Neutrophil (primary cell): ENCODE measurements at regions not wholly inside any gene's neighbourhood (a gene's known extent, or its start where the extent isn't known, plus 50 kb on each side); places are given as distances from the start of the nearest gene placed in this dataset.

Experiments
- H3K27ac ChIP-seq: fragments of 200-600 bp; sonication (generic); 2 replicates; pipeline ENCODE4 v1.5.1; 2016; ENCODE audit warnings: mild to moderate bottlenecking, moderate library complexity
- H3K27me3 ChIP-seq: fragments of 200-600 bp; sonication (generic); 2 replicates; pipeline ENCODE4 v1.6.0; 2016; ENCODE audit warnings: mild to moderate bottlenecking
- H3K36me3 ChIP-seq: fragments of 200-600 bp; sonication (generic); 2 replicates; pipeline ENCODE4 v1.5.1; 2017
- H3K4me1 ChIP-seq, 2 experiments: fragments of 200-600 bp in 1 of 2; sonication (generic) in 1 of 2; 1 replicate in 1 of 2; 2 replicates in 1 of 2; pipeline versions ENCODE4 v1.5.1 to v1.6.1; 2013 to 2016; ENCODE audit warnings: low read depth in 1 of 2, low read length in 1 of 2, mild to moderate bottlenecking in 1 of 2, moderate library complexity in 1 of 2; ENCODE audit not compliant: control insufficient read depth in 1 of 2, insufficient read depth in 1 of 2
- H3K4me3 ChIP-seq, 2 experiments: fragments of 200-600 bp in 1 of 2; sonication (generic) in 1 of 2; 1 replicate in 1 of 2; 2 replicates in 1 of 2; pipeline ENCODE4 v1.5.1; 2013 to 2016; ENCODE audit warnings: low read depth in 1 of 2, low read length in 1 of 2, mild to moderate bottlenecking in 1 of 2, moderate library complexity in 1 of 2
- H3K9me3 ChIP-seq: fragments of 200-600 bp; sonication (generic); 2 replicates; pipeline ENCODE4 v1.5.1; 2016
- CTCF ChIP-seq: fragments of 200-600 bp; sonication (generic); IDR thresholded peaks from 2 replicates; pipeline ENCODE4 v1.5.1; 2016; ENCODE audit warnings: antibody characterized with exemption

GRCh38 chr4:141376769-141377168, 156.1 kb downstream of the ZNF330 start:
- H3K9me3 ChIP-seq = no peaks in the 10 kb centered on the region
- no peak for TF ChIP-seq CTCF
- no peaks in the 10 kb centered on the region for H3K36me3 ChIP-seq
- H3K27me3 ChIP-seq = no peaks in the 10 kb centered on the region
- no peak overlapping the region for H3K27ac ChIP-seq
- no peaks in the 10 kb centered on the region for H3K4me1 ChIP-seq
- H3K4me3 ChIP-seq = no peak overlapping the region

- Histone ChIP-seq H3K36me3 (no peaks in the 10 kb centered on the region), H3K27ac (no peak overlapping the region), H3K9me3 (no peaks in the 10 kb centered on the region), H3K4me1 (no peaks in the 10 kb centered on the region), H3K4me3 (no peak overlapping the region), H3K27me3 (no peaks in the 10 kb centered on the region)
- TF ChIP-seq CTCF = no peak
These were observed 166.6 kb downstream of the ZNF330 start for GRCh38 chr4:141387299-141387698.

- H3K36me3 ChIP-seq = no peaks in the 10 kb centered on the region
- H3K4me3 ChIP-seq = no peak overlapping the region
- H3K27ac ChIP-seq = no peak overlapping the region
- no peaks in the 10 kb centered on the region for H3K4me1 ChIP-seq
- no peak for TF ChIP-seq CTCF
- no peaks in the 10 kb centered on the region for H3K27me3 ChIP-seq
- no peaks in the 10 kb centered on the region for H3K9me3 ChIP-seq
These were observed 167.8 kb downstream of the ZNF330 start for GRCh38 chr4:141388481-141388880.

GRCh38 chr4:141389649-141390048, 169.0 kb downstream of the ZNF330 start:
- Histone ChIP-seq H3K4me3 (no peak overlapping the region), H3K9me3 (no peaks in the 10 kb centered on the region), H3K36me3 (no peaks in the 10 kb centered on the region), H3K27ac (no peak overlapping the region), H3K4me1 (no peaks in the 10 kb centered on the region), H3K27me3 (no peaks in the 10 kb centered on the region)
- no peak for TF ChIP-seq CTCF

GRCh38 chr4:141390571-141390970, 169.9 kb downstream of the ZNF330 start:
- no peak overlapping the region for H3K27ac ChIP-seq
- no peaks in the 10 kb centered on the region for H3K9me3 ChIP-seq
- no peaks in the 10 kb centered on the region for H3K36me3 ChIP-seq
- H3K4me3 ChIP-seq = no peak overlapping the region
- TF ChIP-seq CTCF = no peak
- H3K4me1 ChIP-seq = no peaks in the 10 kb centered on the region
- H3K27me3 ChIP-seq = no peaks in the 10 kb centered on the region

- no peak for TF ChIP-seq CTCF
- no peaks in the 10 kb centered on the region for H3K9me3 ChIP-seq
- no peak overlapping the region for H3K27ac ChIP-seq
- H3K36me3 ChIP-seq = no peaks in the 10 kb centered on the region
- H3K4me1 ChIP-seq = no peaks in the 10 kb centered on the region
- H3K4me3 ChIP-seq = no peak overlapping the region
- no peaks in the 10 kb centered on the region for H3K27me3 ChIP-seq
These were observed 170.6 kb downstream of the ZNF330 start for GRCh38 chr4:141391293-141391692.
